Stimulated activated CD8-positive, alpha-beta memory T cell treated with anti-CD3 and anti-CD28 coated beads, Interleukin-15, amount 100 ng/mL, for 4 hours (primary cell): ENCODE measurements at regions not wholly inside any gene's neighbourhood (a gene's known extent, or its start where the extent isn't known, plus 50 kb on each side); places are given as distances from the start of the nearest gene placed in this dataset.

Experiments
- DNase-seq, 2 donors: peaks; one replicate each; pipeline ENCODE4 v3.0.0-alpha.2; 2020; ENCODE audit warnings: low read depth in 2 of 2

DNA sequence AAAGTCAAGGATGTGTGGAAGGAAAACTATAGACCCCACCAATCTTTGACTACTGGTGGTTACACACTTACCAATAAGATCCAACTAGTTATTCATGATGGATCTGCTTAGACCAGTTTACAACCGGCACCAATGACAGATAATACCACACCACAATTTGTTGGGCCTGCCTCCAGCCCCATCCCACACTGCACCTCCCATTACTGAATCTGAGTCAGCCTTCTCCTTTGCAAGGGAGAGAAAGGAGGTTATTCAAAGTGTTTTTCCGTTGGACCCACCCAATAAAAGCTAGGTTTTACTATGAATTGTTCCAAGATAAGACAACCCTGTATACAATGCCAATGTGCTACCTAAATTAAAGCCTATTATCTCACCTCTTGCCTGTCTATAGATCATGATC, 453.5 kb downstream of the MTRR start:
- DNase-seq: no peak

DNA sequence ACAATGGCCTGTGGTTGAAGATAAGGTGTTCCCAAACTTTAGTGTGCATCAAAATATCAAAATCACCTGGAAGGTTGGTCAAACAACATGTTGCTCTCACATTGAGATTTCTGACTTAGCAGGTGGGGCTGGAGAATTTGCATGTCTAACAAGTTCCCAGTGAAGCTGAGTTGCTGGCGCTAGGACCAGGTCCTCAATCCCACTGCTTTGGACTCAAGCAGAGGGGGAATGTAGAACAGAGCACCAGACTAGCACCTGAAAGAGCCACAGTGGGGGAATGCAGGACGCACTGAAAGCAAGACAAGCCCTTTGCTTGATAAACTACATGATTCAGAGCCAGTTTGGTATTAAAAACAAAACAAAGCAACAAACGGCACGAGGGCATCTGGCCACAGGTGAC, 458.1 kb downstream of the MTRR start:
- no peak for DNase-seq

DNA sequence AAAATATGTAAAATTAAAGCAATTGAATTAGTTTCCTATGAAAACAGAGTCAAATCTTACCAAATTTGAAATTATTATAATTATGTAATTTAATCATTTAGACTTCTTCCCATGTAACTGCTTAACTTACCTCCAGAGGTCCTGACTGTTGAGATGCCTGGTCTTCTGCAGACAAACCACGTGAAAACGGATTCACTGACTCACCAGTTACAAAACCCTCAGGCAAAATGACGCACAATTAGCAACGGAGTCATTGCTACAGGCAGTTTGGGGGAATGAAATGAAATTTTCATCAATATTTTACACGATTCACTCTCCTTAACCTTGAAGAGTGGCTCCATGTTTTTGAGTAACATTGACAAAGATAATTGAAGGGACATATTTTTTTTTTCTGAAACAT, 460.8 kb downstream of the MTRR start:
- DNase-seq: no peak

DNA sequence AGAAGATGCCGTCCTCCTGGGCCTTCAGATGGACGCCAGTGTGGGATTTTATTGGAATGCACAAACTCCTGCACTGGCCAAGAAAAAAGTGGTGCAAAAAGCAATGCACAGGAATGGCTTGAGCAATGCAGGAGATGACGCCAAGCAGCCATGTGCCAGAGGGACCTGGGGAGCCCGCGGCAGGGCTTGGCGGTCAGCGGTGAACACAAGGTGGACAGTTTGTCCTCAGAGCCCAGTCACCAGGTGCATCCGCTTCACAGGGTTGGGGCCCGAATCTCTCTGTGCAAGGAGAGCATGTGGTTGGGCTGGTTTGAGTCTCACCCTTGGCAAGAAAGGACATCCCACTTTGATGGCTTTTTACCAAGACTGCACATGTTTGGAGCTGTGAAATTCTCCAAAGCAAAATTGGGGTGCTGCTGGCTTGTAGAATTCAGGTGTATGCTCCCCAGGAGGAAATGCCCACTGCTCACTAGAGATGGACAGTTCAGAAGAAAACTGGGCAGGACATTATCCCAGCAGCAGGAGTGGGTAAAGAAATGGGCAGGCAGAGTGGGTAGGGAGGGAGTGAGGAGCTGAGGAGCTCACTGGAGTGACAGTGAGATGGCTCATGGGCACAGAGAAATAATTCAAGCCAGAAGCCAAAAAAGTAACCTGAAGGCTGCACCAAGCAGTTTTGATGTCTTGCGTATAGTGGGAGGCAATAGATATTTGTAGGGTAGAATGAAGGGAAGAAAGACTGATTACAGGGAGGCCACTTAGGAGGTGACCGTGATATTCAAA, 463.9 kb downstream of the MTRR start:
- DNase-seq: no peak

DNA sequence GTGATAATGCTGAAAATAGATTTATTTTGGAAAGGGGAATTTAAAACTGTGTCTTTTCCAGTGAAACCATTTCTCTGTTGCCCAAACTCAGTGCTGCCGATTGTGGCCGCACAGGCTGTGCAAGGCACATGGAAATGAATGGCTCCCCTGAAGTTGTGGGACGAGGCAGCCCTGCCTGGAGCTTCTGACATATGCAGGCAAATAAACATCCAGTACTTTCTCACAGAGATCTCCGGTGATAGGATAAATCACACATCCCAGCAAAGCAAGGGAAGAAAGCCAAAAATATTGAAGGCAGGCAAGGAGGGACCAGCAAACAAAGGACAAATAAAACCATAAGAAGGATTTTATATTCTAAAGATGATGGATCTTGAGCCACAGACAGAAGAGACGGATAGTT, 464.5 kb downstream of the MTRR start:
- DNase-seq: no peak

DNA sequence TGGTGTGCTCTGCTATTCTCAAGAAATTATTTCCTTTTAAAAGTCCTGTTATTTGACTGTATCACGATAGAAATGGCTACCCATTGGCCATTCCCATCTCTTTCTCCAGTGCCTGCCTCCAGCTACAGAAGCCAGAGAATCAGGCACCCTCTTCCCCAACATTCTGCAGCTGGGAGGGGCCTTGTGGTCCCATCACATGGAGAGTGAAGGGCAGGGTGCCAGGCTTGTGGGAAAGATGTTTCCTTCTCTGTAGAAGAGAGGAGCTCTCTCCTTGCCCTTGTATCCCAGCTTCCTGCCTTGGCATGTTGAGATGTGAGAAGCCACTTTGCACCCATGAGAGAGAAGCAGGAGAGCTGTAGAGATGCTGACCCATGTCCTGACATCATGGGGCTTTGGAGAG, 465.0 kb downstream of the MTRR start:
- DNase-seq: no peak

DNA sequence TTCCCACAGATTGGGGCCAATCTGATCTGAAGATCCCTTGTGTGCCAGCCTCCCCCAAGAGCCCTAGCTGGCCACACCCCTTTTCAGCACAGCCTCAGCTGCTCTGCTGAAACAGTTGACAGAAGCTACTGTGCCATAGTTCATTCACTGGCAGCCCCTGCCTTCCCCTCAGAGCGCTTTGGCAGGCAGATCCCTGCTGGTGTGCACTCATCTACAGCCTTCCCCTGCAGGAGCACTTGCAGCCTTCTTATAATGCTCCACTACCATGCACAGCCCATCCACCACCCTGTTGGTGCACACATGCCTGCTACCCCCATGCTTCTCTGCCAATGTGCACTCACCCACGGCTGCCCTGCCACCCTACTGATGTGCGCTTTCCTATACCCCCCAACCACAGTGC, 471.3 kb downstream of the MTRR start:
- DNase-seq: no peak

DNA sequence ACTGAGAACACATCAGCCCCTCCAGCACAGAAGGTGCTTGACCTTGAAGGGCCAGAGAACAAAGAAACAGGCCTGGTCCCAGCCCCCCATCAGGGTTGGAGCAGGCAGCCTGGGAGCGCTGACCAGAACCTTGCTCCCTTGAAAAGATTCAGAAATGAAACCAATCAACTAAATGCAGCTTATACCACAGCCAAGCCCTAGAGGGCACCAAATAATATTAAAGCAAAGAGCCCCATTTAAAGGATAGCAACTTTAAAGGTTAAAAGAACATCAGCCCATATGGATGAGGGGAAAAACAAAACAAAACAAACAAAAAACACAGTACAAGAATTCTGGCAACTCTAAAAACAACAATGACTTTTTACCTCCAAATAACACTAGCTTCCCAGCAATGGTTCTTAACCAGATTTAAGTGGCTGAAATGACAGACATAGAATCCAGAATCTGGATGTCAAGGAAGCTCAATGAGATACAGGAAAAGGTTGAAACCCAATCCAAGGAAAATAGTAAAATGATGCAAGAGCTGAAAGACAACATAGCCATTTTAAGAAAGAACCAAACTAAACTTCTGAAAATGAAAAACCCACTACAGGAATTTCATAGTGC, 471.9 kb downstream of the MTRR start:
- DNase-seq: no peak

DNA sequence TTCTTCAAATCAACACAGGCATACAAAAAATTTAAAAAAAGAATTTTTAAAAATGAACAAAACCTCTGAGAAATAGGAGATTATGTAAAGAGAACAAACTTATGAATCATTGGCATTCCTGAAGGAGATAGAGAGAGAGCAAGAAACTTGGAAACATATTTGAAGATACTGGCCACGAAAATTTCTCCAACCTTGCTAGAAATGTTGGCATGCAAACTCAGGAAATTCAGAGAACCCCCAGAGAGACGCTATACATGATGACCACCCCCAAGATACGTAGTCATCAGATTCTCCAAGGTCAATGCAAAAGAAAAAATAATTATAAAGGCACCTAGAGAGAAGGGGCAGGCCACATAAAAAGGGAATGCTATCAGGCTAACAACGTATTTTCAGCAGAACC, 472.5 kb downstream of the MTRR start:
- DNase-seq: no peak

DNA sequence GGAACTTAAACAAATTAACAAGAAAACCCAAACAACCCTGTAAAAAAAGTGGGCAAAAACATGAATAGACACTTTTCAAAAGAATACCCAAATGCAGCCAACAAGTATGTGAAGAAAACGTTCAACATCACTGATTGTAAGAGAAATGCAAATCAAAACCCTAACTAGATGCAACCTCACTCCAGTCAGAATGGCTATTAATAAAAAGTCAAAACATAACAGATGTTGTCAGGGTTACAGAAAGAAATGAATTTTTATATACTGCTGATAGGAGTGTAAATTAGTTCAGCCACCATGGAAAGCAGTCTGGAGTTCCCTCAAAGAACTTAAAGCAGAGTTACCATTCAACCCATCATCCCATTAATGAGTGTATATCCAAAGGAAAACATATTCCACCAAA, 479.0 kb downstream of the MTRR start:
- DNase-seq: no peak

DNA sequence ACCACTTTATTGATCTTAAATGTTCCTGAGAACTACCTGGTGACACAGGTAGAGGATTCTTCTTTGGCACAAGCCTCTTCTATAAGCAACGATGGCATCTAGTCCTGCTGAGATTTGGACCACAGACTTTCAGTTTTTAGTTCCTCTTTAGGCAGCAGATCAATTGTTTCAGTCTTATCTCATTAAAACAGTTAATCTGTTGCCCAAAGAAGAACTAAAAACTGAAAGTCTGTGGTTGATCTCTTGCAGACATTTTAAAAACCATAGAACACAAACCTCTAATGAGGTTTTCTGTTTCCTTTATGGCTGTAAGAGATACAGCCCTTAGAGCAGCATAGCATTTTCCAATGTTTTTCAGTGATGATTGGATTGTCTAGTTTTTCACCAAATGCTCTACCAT, 480.9 kb downstream of the MTRR start:
- DNase-seq: no peak

DNA sequence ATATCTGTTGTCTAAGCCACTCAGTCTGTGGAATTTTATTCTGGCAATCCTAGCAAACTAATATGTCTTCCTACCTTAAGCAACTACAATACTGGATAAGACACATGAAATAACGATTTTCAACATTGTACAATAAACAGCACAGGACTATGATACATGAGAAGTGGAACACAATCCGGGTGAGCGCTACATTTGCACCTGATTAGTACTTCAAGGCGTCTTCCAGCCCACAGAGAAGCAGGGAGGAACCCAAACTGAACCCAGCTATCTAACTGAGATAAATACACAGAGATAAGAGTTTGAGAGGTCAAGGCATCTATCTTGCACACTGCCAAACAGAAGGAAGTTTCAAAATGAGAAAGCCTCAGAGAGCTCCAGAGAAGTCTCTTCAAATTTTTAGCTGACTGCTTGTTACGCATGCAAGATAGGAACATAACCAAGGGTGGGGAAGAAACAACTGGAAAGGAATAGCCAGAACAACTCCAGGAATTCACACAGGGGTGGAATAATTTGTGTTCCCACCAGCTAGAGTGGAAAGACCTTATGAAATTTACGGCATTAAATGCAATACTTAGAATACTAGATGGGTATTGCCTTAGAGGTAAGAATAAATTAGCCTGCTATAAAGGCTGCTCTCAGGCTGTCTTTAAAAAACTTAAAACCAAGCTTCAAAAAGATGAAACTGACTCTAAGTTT, 481.8 kb downstream of the MTRR start:
- DNase-seq: no peak

DNA sequence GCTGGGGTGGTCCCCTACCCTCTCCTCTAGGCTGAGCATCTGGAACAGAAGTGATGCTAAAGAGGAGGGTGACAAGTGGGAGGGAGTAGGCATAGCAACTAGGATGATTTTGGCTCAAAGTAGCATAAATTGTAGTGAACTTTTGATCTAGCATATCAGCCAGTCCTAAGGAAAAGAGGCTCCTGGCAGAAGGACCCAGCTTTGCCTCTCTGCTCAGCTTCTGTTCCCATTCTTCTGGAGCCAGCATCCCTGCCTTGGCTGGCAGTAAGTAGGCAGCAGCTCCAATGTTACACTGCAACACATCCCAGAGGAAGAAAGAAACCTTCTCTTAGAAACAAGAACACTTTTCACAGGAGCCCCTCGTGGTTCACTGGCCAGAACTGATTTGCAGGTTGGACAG, 487.0 kb downstream of the MTRR start:
- DNase-seq: no peak

DNA sequence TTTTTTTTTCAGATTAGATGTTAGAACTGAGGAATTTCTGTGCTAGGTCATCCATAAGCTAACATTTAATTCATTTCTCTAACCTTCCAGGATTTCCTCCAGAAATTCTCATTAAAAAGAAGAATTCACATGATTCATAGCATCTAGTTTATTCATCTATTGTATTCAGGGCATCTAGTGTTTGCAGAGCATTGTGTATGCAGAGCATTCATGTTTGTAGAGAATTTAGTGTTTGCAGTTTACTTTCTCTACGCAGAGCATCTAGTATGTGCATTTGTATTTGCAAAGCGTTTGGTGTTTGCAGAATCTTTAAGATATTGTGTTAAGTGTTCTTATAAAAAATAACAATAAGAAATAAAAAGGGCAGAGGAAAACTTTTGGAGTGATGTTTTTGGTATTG, 491.1 kb downstream of the MTRR start:
- no peak for DNase-seq

DNA sequence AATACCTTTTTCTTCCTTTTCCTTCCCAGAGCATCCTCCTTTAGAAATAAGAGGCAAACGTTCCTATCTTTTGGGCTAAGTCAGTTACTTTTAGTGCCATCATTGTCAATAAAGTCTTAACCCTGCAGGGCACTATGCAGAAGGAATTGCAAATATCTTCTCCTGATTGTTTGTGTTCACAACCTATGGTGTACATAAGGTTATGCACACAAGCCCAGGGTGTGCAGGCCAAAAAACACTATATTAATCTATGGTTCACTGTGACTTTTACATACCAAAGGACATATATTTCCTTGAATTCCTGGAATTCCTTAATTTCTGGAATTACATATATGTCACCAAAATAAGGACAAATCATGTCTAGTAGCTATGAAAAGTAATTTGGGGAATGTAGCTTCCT, 493.5 kb downstream of the MTRR start:
- no peak for DNase-seq

DNA sequence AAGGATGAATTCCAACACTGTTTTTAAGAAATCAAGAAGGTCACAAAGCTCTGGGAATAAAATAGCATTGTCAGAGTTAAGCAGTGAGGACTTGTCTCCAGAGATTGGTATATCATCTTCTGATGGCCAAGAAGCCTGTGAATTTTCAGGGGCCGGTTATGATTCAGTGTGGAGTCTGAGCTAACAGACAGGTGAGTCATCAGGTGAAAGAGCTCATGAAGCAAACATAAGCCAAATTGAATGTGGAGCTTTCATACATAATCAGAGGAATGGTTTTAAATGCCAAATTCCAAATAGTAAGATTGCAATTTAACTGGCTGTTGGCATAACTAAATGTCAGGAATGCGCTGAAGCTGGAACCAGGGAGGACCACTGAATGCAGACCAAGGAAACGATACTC, 494.2 kb downstream of the MTRR start:
- no peak for DNase-seq

DNA sequence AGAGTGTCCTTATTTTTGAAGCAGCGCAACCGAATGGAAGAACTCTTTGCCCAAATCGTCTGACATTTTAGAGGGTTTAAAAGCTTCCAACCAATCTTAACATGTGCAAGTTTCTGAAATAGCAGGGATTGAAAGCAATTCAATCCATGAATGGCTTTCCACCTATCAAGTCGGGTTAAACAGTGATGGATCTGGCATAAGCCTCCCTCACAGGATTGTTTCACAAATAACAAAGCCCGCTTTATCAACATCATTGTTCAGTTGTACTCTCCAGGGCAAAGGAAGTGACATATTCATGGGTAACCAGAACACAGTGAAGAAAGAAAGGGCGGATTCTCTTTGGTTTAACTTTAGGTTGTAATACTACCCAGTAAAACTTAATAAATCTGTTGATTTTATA, 497.3 kb downstream of the MTRR start:
- DNase-seq: no peak

DNA sequence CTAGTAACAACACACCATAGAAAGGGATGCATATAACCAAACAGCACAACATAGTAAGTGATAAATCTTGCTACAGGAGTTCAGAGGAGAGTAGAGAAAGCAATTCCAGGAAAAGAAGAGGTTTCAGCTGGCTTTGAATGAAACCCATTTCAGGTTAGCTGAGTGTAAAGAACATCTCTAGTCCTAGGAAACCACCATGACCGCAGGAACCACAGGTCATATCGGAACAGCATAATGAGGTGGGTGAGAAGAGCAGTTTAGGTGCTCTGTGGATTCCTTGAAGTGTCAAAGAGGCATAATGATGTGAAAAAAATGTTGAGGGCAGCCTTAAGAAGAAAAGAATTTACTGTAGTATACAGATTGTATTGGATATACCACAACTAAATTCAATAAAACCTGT, 507.5 kb downstream of the MTRR start:
- DNase-seq: no peak

DNA sequence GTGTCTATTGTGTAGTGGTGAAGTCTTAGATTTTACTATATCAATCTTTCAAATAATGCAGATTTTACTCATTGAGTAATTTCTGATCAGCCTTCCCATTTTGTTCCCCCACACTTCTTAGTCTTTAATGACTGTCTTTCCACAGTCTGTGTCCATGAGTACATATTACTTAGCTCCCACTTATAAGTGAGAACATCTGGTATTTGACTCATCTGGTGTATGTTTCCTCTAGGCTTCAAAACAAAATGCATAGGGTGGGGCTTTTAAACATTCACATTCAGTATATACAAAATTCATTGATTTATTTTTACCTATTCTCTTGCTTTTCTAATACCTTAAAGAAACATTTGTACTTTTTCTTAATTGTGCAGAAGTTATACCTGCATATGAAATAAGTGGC, 513.0 kb downstream of the MTRR start:
- no peak for DNase-seq

DNA sequence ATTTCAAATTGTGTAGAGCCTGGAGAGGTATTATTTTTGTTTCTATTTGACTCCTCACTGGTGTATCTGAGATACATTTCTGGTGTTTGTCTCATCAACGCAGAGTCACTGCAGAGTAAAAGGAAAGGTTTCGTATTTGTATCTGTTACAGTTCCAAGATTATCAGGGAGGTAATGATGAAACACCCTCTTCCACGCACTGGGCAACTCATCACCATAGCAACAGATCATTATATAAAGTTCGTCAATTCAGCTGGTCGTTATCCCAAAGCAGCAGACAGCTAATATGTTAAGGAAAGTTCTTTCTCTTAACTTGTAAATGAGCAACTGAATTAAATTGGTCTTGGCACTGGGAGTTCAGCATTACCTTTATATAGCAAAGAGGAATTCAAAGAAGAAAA, 513.5 kb downstream of the MTRR start:
- no peak for DNase-seq

DNA sequence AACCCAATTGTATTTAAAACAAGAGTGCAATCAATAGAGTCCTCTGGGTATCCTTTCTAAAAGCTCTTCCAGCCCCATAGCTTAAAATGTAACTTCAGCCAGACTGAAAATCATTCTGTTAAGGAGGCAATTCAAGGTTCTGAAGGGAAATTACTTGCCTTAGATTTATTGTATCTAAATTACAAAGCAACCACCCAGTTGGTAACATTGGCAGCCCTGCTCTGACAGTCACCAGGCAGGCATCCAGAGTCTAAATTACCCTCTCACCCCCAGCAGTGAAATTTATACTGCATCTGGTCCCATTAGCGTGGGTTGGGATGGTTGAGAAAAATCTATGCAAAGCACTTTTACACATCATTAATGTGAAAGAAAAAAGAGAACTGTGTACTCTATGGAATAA, 514.7 kb downstream of the MTRR start:
- DNase-seq: no peak

DNA sequence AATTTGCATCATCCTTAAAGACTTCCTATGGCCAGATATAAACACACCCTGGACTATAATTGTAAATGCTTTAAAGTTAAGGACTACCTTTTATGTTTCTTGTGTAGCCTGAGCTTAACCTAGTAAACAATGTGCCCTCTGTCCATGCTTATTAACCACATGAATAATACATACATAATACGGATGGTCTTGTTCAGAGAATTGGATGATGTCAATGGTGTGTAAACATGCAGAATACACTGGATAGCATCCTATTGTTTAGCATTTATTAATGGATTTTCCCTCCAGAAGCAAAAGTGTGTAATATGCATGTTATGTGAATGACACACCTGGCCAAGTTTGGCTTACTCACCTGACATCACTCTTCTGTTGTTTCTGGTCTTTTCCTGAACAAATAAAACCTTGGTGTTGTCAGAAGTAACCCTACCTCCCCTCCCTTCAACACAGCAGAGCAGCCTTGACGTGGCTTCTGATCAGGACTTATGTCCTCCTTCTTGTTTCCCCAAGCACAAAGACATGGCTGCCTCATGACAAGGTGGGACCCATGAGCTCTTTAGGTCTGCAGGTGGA, 517.9 kb downstream of the MTRR start:
- no peak for DNase-seq

DNA sequence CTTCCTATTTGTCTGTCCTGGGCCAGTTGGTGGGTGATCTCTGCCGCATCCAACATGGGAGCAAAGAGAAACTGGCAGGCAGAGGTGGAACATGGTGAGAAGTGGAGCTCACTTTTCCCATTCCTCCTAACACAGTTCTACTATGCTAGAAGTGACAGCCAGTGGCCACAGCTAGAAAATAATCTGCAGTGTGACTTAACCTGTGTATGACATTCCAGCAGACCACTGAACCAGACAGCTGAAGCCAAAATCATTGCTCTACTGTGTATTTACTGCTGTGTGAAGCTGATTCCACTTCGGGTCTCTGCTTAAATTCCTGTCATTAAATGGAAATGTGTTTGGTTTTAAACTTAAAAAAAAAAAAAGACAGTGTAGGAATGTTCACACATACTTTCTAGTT, 523.0 kb downstream of the MTRR start:
- no peak for DNase-seq
